HG03354 (cell line): ENCODE measurements at regions not wholly inside any gene's neighbourhood (a gene's known extent, or its start where the extent isn't known, plus 50 kb on each side); places are given as distances from the start of the nearest gene placed in this dataset.
"Not testable (repeated sequence)": the region's sequence is repeated elsewhere in the genome, so short reads cannot be mapped to it uniquely, and the experiment has no call there.

Experiments used
- ATAC-seq: cut with Tn5 transposase; IDR thresholded peaks from one replicate; pipeline ENCODE4 v1.9.1; 2021; ENCODE audit warnings: mild to moderate bottlenecking; ENCODE audit not compliant: unreplicated experiment, poor library complexity, severe bottlenecking

- no peak for ATAC-seq
Measured at GRCh38 chr10:21413268-21413667, 112.2 kb downstream of the SKIDA1 start.

- peak; percentile 52 for ATAC-seq
Measured at GRCh38 chr10:21406595-21407193, 118.8 kb downstream of the SKIDA1 start.

- no peak for ATAC-seq
Measured at GRCh38 chr10:21405981-21406380, 119.5 kb downstream of the SKIDA1 start.

- no peak for ATAC-seq
Measured at GRCh38 chr10:21403256-21404015, 122.0 kb downstream of the SKIDA1 start.

GRCh38 chr10:21402606-21403083 lies 122.8 kb downstream of the SKIDA1 start:
- ATAC-seq, result no peak

- ATAC-seq, result no peak
Measured at GRCh38 chr10:21401196-21401595, 124.3 kb downstream of the SKIDA1 start.

GRCh38 chr10:21399392-21400035 lies 126.0 kb downstream of the SKIDA1 start:
- no peak for ATAC-seq

- no peak for ATAC-seq
Measured at GRCh38 chr10:21398563-21399231, 126.8 kb downstream of the SKIDA1 start.

GRCh38 chr10:21396889-21397288 lies 128.6 kb downstream of the SKIDA1 start:
- ATAC-seq, result no peak

- no peak for ATAC-seq
Measured at GRCh38 chr10:21393931-21394330, 131.6 kb downstream of the SKIDA1 start.

GRCh38 chr10:21388589-21388988 lies 136.9 kb downstream of the SKIDA1 start:
- ATAC-seq, result no peak

GRCh38 chr10:21387868-21388267 lies 137.6 kb downstream of the SKIDA1 start:
- ATAC-seq, result no peak

- no peak for ATAC-seq
Measured at GRCh38 chr10:21385996-21386585, 139.4 kb downstream of the SKIDA1 start.

- no peak for ATAC-seq
Measured at GRCh38 chr10:21385536-21385935, 139.9 kb downstream of the SKIDA1 start.

- no peak for ATAC-seq
Measured at GRCh38 chr10:21379143-21379542, 146.3 kb downstream of the SKIDA1 start.

- not testable (repeated sequence) for ATAC-seq
Measured at GRCh38 chr10:21375274-21375673, 150.2 kb downstream of the SKIDA1 start.

GRCh38 chr10:21373881-21374280 lies 151.6 kb downstream of the SKIDA1 start:
- ATAC-seq, result not testable (repeated sequence)

GRCh38 chr10:21372651-21373410 lies 152.7 kb downstream of the SKIDA1 start:
- ATAC-seq, result peak; percentile 86

GRCh38 chr10:21369697-21370096 lies 155.8 kb downstream of the SKIDA1 start:
- ATAC-seq, result no peak
